Kidney epithelial cell (primary cell): ENCODE measurements at regions not wholly inside any gene's neighbourhood (a gene's known extent, or its start where the extent isn't known, plus 50 kb on each side); places are given as distances from the start of the nearest gene placed in this dataset.

Source experiments
- DNase-seq: peaks from one replicate; pipeline ENCODE4 v3.0.0-alpha.2; 2010; ENCODE audit warnings: low read depth
- H3K27me3 ChIP-seq: 2 replicates; pipeline ENCODE4 v1.6.0; 2011; ENCODE audit warnings: low read length; ENCODE audit not compliant: control insufficient read depth, insufficient read depth
- H3K36me3 ChIP-seq: 2 replicates; pipeline ENCODE4 v1.5.1; 2011; ENCODE audit warnings: low read length; ENCODE audit not compliant: control insufficient read depth, insufficient read depth
- H3K4me3 ChIP-seq: 2 replicates; pipeline ENCODE4 v1.5.1; 2011; ENCODE audit warnings: low read depth, mild to moderate bottlenecking, control low read depth, low read length
- TF ChIP-seq, protein P1 (sequence below): IDR thresholded peaks from 2 replicates; pipeline ENCODE4 v1.5.1; 2011; ENCODE audit warnings: mild to moderate bottlenecking, moderate library complexity, low read length, control low read depth, inconsistent platforms; ENCODE audit not compliant: insufficient read depth, poor library complexity, severe bottlenecking

DNA sequence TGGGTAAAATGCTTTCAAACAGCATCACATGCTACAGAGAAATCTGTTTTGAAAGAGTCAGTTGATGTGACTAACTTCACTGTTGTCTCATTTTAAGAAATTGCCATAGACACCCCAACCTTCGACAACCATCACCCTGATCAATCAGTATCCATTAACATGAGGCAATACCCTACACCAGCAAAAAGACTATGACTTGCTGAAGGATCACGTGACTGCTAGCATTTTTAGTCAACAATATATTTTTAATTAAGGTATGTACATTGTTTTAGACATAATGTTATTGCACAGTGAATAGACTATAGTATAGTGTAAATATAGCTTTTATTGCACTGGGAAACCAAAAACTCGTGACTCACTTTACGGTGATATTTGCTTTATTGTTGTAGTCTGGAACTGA lies 200.0 kb upstream of the ARHGAP24 start:
- TF ChIP-seq, protein P1, sequence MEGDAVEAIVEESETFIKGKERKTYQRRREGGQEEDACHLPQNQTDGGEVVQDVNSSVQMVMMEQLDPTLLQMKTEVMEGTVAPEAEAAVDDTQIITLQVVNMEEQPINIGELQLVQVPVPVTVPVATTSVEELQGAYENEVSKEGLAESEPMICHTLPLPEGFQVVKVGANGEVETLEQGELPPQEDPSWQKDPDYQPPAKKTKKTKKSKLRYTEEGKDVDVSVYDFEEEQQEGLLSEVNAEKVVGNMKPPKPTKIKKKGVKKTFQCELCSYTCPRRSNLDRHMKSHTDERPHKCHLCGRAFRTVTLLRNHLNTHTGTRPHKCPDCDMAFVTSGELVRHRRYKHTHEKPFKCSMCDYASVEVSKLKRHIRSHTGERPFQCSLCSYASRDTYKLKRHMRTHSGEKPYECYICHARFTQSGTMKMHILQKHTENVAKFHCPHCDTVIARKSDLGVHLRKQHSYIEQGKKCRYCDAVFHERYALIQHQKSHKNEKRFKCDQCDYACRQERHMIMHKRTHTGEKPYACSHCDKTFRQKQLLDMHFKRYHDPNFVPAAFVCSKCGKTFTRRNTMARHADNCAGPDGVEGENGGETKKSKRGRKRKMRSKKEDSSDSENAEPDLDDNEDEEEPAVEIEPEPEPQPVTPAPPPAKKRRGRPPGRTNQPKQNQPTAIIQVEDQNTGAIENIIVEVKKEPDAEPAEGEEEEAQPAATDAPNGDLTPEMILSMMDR = no peak

DNA sequence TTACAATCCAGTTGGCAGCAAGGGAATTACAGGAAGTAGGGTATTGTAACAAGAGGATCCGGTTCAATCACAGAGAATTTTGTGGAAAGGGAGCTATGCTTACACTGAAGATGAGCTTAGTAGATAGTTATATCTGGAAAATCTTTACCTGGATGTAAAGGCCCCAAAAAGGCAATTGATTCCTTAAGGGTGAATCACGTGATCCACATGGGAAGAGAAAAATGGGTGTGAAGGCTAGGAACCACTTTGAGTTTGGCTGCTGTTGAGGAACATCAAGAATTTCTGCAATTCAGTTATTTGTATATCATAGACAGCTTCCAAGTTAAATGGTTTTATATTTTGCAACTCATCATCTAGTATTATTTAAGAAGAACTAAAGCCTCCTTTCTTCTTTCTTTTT lies 194.0 kb upstream of the ARHGAP24 start:
- TF ChIP-seq, protein P1 = no peak
- no peak for DNase-seq
- Histone ChIP-seq H3K27me3 (no peaks in the 10 kb centered on the region), H3K36me3 (no peaks in the 10 kb centered on the region), H3K4me3 (no peak overlapping the region)

More for the DNA sequence above, 200.0 kb upstream of the ARHGAP24 start:
- no peaks in the 10 kb centered on the region for H3K27me3 ChIP-seq
- no peaks in the 10 kb centered on the region for H3K36me3 ChIP-seq
- no peak overlapping the region for H3K4me3 ChIP-seq
- DNase-seq = no peak

DNA sequence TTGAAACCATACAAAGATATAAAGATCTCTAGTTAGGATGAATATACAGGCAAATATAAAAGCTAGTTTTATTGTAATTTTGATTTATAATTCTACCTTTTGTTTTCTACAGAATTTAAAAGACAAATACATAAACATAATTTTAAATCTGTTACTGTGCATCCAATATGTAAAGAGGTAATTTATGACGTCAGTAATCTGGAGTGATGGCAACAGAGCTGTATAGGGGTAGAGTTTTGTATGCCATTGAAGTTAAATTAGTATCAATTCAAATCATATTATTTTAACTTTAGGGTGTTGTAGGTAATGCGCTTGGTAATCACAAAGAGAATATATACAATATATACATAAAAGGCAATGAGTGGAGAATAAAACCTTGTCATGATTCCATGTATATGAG lies 183.7 kb upstream of the ARHGAP24 start:
- Histone ChIP-seq H3K27me3 (no peaks in the 10 kb centered on the region), H3K36me3 (no peaks in the 10 kb centered on the region), H3K4me3 (no peak overlapping the region)
- TF ChIP-seq, protein P1 = no peak
- DNase-seq = no peak

DNA sequence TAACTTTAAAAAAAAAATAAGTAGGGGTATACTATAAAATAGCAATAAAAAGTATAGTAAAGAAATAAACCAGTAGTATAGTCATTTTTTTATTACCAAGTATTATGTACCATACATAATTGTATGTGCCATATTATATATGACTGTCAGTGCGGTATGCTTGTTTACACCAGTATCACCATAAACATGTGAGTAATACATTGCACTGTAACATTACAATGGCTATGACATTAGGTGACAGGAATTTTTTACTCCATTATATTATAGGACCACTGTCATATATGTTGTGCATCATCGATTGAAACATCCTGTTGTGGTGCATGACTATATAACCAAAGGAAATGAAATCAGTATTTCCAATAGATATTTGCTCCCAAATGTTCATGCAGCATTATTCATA lies 176.9 kb upstream of the ARHGAP24 start:
- no peak overlapping the region for H3K4me3 ChIP-seq
- no peak for DNase-seq
- no peaks in the 10 kb centered on the region for H3K36me3 ChIP-seq
- TF ChIP-seq, protein P1 = no peak
- no peaks in the 10 kb centered on the region for H3K27me3 ChIP-seq

DNA sequence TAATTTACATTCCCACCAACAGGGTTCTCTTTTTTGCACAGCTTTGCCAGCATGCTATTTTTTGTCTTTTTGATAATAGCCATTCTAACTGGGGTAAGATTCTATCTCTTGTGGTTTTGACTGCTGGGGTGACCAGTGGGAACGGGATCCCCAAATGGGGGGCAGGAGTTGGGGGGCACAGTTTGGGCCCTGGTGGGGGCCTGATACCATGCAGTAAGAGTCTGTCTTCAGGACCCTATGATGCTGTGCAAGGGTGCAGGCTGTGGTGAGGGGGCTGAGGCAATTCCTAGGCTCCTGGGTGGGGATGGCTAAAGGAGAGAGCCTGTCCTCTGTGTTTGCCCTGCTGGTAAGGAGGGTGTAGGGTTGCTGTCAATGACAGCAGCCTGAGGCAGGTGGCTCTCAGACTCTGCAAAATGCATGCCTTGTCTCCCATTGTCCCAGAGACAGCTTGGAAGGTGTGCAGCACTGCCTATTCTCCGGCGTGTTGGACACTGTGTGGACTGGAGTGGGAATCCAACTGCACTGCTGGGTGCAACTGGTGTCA lies 172.7 kb upstream of the ARHGAP24 start:
- no peaks in the 10 kb centered on the region for H3K27me3 ChIP-seq
- TF ChIP-seq, protein P1 = no peak
- no peak overlapping the region for H3K4me3 ChIP-seq
- no peaks in the 10 kb centered on the region for H3K36me3 ChIP-seq
- DNase-seq = no peak

DNA sequence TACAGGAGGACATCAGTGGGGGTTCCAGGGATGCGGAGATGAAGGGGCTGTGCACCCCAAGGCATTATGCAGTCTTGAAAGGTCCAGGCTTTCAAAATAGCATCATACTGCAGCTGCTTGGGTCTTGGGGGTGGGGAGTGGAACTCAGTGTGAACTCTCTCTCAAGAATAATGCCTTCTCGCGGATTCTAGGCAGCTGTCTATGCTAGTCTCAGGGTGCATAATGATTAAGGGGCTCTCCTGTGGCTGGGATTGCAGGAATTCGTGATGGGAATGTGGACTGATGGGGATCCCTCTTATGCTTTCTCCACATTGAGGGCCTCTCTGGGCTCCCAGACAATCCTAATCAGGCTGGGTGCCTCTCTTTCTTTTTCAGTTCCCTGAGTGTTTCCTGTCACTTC lies 172.2 kb upstream of the ARHGAP24 start:
- DNase-seq = no peak
- TF ChIP-seq, protein P1 = no peak
- H3K27me3 ChIP-seq = no peaks in the 10 kb centered on the region
- H3K4me3 ChIP-seq = no peak overlapping the region
- no peaks in the 10 kb centered on the region for H3K36me3 ChIP-seq
